Bronchial epithelial cell (primary cell): ENCODE measurements at regions not wholly inside any gene's neighbourhood (a gene's known extent, or its start where the extent isn't known, plus 50 kb on each side); places are given as distances from the start of the nearest gene placed in this dataset.

Source experiments
- DNase-seq: peaks from one replicate; pipeline ENCODE4 v3.0.0-alpha.2; 2010; ENCODE audit warnings: low read depth
- FAIRE-seq: peaks from 2 replicates; lab custom pipeline; 2011; peaks lifted over from hg19 to GRCh38; lab: Jason Lieb, UNC
- H3K27me3 ChIP-seq: 2 replicates; pipeline ENCODE4 v1.5.1; 2011; ENCODE audit warnings: low read length; ENCODE audit not compliant: control insufficient read depth, insufficient read depth
- H3K36me3 ChIP-seq: 2 replicates; pipeline ENCODE4 v1.5.1; 2011; ENCODE audit warnings: low read length; ENCODE audit not compliant: control insufficient read depth, insufficient read depth
- H3K4me3 ChIP-seq: 2 replicates; pipeline ENCODE4 v1.5.1; 2011; ENCODE audit warnings: mild to moderate bottlenecking, low read depth, low read length, control low read depth
- CTCF ChIP-seq: IDR thresholded peaks from 2 replicates; pipeline ENCODE4 v1.5.1; 2011; ENCODE audit warnings: mild to moderate bottlenecking, moderate library complexity, low read length, control low read depth, inconsistent platforms; ENCODE audit not compliant: insufficient read depth, severe bottlenecking

GRCh38 chr2:47254464-47254863 is 78.2 kb upstream of the CALM2 start:
- FAIRE-seq (no peak), DNase-seq (no peak)
- H3K27me3 ChIP-seq, result no peaks in the 10 kb centered on the region
- H3K4me3 ChIP-seq, result no peak overlapping the region
- no peaks in the 10 kb centered on the region for H3K36me3 ChIP-seq
- no peak for TF ChIP-seq CTCF

GRCh38 chr2:47253447-47253846 is 77.1 kb upstream of the CALM2 start:
- no peaks in the 10 kb centered on the region for H3K36me3 ChIP-seq
- TF ChIP-seq CTCF, result no peak
- H3K4me3 ChIP-seq, result no peak overlapping the region
- DNase-seq (no peak), FAIRE-seq (no peak)
- H3K27me3 ChIP-seq, result no peaks in the 10 kb centered on the region

- no peaks in the 10 kb centered on the region for H3K27me3 ChIP-seq
- no peak for FAIRE-seq
- no peak overlapping the region for H3K4me3 ChIP-seq
- DNase-seq, result no peak
- TF ChIP-seq CTCF, result no peak
- no peaks in the 10 kb centered on the region for H3K36me3 ChIP-seq
These were observed 75.0 kb upstream of the CALM2 start for GRCh38 chr2:47251404-47251675.

GRCh38 chr2:47250586-47251403 is 74.5 kb upstream of the CALM2 start:
- TF ChIP-seq CTCF, result no peak
- DNase-seq (peak; percentile 54), FAIRE-seq (no peak)
- Histone ChIP-seq H3K36me3 (no peaks in the 10 kb centered on the region), H3K4me3 (no peak overlapping the region), H3K27me3 (no peaks in the 10 kb centered on the region)

- DNase-seq, result no peak
- TF ChIP-seq CTCF, result no peak
- Histone ChIP-seq H3K27me3 (peaks cover 1% of the 10 kb centered on the region), H3K36me3 (no peaks in the 10 kb centered on the region), H3K4me3 (no peak overlapping the region)
- FAIRE-seq, result no peak
These were observed 73.6 kb upstream of the CALM2 start for GRCh38 chr2:47249931-47250330.
